ENCODE measurements at regions not wholly inside any gene's neighbourhood (a gene's known extent, or its start where the extent isn't known, plus 50 kb on each side); places are given as distances from the start of the nearest gene placed in this dataset.

DNA sequence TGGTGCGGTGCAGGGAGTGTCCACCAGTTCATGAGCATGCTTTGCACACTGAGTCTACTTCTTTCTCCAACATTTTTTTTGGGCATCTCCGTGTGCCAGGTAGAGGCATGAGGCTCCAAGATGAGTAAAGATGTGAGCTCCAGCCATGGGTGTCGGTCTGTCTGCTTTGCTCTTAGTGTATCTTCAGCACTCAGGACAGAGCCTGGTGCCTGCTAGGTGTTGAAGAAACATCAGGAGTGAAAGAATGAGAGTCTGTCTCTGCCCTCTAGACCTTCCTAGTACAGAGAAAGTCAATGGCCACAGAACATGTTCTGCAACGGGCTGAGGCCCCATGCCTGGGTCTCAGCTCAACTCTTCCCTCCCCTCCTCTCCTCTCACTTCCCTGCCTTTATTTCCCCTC is 486.5 kb downstream of the TBC1D22A start:
- POLR2A ChIA-PET (ENCODE audit: unreplicated experiment) = no interaction called here
- intact Hi-C loops (cut with micrococcal nuclease) = no loop called here

DNA sequence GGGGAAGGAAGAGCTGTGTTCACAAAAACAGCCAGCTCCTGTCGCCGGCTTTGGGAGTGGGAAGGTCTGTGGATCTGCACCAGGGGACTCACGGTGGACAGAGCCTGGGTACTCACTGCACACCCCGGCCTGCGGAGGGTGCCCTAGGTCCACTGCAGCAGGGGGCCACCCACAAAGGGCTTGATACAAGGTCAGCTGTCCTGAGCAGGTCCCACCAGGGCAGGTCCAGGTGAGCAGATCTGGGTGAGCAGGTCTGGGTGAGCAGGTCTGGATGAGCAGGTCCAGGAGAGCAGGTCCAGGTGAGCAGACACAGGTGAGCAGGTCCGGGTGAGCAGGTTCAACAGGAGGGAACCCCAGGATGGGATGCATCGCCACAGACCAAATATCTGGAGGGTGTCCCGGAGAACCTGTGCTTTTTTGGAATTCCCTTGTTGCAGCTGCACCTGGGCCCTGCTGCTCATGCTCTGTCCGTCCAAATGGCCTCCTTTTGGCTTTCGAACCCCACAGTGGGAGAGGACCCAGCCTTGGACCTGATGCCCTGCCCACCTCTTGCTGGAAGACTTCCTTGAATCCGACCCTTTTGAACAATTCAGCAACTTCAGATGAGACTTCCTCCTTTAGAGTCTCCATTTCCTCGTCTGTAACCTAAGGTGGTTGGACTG is 485.3 kb downstream of the TBC1D22A start:
- DNase-seq = no peak
- Histone ChIP-seq H3K79me2 (ENCODE audit: low read length) (no peaks in the 10 kb centered on the region), H3K9me3 (ENCODE audit: low read length) (no peaks in the 10 kb centered on the region), H3K4me3 (ENCODE audit: low read length) (no peak overlapping the region), H3K9ac (ENCODE audit: low read length) (no peak overlapping the region), H3K9me2 (replicated peaks; ENCODE audit: low read length) (no peaks in the 10 kb centered on the region), H3K27ac (ENCODE audit: low read length) (no peak overlapping the region), H3K4me2 (ENCODE audit: low read length) (no peak overlapping the region), H3K36me3 (ENCODE audit: low read depth, low read length) (no peaks in the 10 kb centered on the region), H2AFZ (ENCODE audit: low read length) (no peak overlapping the region), H4K20me1 (ENCODE audit: low read length) (no peaks in the 10 kb centered on the region), H3K27me3 (ENCODE audit: low read length) (no peaks in the 10 kb centered on the region), H3F3A (ENCODE audit: low read length, unreplicated experiment) (no peaks in the 10 kb centered on the region), H3K4me1 (ENCODE audit: insufficient read depth, low read length) (no peaks in the 10 kb centered on the region)
- CTCF ChIA-PET = interaction anchor here (0.6 kb wide), 1 partner anchor 61 kb away, joined by 5 read pairs; no protein-coding TSS in a partner anchor
- no peak for ATAC-seq
- TF ChIP-seq, protein P1, sequence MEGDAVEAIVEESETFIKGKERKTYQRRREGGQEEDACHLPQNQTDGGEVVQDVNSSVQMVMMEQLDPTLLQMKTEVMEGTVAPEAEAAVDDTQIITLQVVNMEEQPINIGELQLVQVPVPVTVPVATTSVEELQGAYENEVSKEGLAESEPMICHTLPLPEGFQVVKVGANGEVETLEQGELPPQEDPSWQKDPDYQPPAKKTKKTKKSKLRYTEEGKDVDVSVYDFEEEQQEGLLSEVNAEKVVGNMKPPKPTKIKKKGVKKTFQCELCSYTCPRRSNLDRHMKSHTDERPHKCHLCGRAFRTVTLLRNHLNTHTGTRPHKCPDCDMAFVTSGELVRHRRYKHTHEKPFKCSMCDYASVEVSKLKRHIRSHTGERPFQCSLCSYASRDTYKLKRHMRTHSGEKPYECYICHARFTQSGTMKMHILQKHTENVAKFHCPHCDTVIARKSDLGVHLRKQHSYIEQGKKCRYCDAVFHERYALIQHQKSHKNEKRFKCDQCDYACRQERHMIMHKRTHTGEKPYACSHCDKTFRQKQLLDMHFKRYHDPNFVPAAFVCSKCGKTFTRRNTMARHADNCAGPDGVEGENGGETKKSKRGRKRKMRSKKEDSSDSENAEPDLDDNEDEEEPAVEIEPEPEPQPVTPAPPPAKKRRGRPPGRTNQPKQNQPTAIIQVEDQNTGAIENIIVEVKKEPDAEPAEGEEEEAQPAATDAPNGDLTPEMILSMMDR (conservative IDR thresholded peaks at IDR 0.05; ENCODE audit: low read depth, low read length) = no peak
- TF ChIP-seq EZH2 (IDR thresholded peaks at IDR 0.05; ENCODE audit: low read length, unreplicated experiment) (no peak), EZH2phosphoT487 (IDR thresholded peaks at IDR 0.05; ENCODE audit: borderline replicate concordance, low read length) (no peak)
- BruUV-seq (replicated peaks) = no TSS peak
- POLR2A ChIA-PET (ENCODE audit: unreplicated experiment) = no interaction called here
- intact Hi-C loops (cut with micrococcal nuclease) = no loop called here

More for the DNA sequence above, 486.5 kb downstream of the TBC1D22A start:
- H3F3A ChIP-seq (ENCODE audit: low read length, unreplicated experiment) = no peaks in the 10 kb centered on the region
- ATAC-seq = no peak
- no peaks in the 10 kb centered on the region for H3K27me3 ChIP-seq (ENCODE audit: low read length)
- H3K9ac ChIP-seq (ENCODE audit: low read length) = no peak overlapping the region
- no peaks in the 10 kb centered on the region for H3K36me3 ChIP-seq (ENCODE audit: low read depth, low read length)
- H3K79me2 ChIP-seq (ENCODE audit: low read length) = no peaks in the 10 kb centered on the region
- BruUV-seq (replicated peaks) = no TSS peak
- TF ChIP-seq, protein P1 (conservative IDR thresholded peaks at IDR 0.05; ENCODE audit: low read depth, low read length) = no peak
- TF ChIP-seq EZH2phosphoT487 (IDR thresholded peaks at IDR 0.05; ENCODE audit: borderline replicate concordance, low read length) (no peak), EZH2 (IDR thresholded peaks at IDR 0.05; ENCODE audit: low read length, unreplicated experiment) (no peak)
- no peak for DNase-seq
- no peaks in the 10 kb centered on the region for H4K20me1 ChIP-seq (ENCODE audit: low read length)
- no peaks in the 10 kb centered on the region for H3K4me1 ChIP-seq (ENCODE audit: insufficient read depth, low read length)
- H3K4me2 ChIP-seq (ENCODE audit: low read length) = no peak overlapping the region
- no peak overlapping the region for H3K4me3 ChIP-seq (ENCODE audit: low read length)
- no peaks in the 10 kb centered on the region for H3K9me3 ChIP-seq (ENCODE audit: low read length)
- H3K9me2 ChIP-seq (replicated peaks; ENCODE audit: low read length) = no peaks in the 10 kb centered on the region
- no peak overlapping the region for H2AFZ ChIP-seq (ENCODE audit: low read length)
- H3K27ac ChIP-seq (ENCODE audit: low read length) = no peak overlapping the region
- CTCF ChIA-PET = no interaction called here

DNA sequence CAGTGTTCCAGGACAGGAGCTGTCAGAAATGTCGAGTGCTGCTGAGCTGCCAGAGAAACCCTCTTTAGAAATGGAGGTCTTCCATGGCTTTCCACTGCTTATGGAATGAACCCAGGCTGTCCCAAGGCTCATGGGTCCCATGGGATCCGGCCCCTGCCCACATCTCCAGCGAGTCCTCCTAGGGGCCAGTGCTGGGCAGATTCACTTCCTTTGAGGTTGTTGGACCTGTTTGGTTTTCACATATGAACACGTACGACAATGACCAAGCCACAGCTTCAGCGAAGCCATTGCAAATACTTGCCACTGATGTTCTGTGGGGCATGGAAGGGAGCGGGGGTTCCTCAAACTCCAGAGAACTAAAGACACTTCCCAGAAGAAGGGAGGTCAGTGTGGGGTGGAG is 483.3 kb downstream of the TBC1D22A start:
- H3K79me2 ChIP-seq (ENCODE audit: low read length) = no peaks in the 10 kb centered on the region
- BruUV-seq (replicated peaks) = no TSS peak
- POLR2A ChIA-PET (ENCODE audit: unreplicated experiment) = no interaction called here
- no peaks in the 10 kb centered on the region for H4K20me1 ChIP-seq (ENCODE audit: low read length)
- intact Hi-C loops (cut with micrococcal nuclease) = no loop called here
- H3K4me2 ChIP-seq (ENCODE audit: low read length) = no peak overlapping the region
- TF ChIP-seq, protein P1 (conservative IDR thresholded peaks at IDR 0.05; ENCODE audit: low read depth, low read length) = no peak
- TF ChIP-seq EZH2 (IDR thresholded peaks at IDR 0.05; ENCODE audit: low read length, unreplicated experiment) (no peak), EZH2phosphoT487 (IDR thresholded peaks at IDR 0.05; ENCODE audit: borderline replicate concordance, low read length) (no peak)
- H3K36me3 ChIP-seq (ENCODE audit: low read depth, low read length) = no peaks in the 10 kb centered on the region
- no peak for ATAC-seq
- H3K9ac ChIP-seq (ENCODE audit: low read length) = no peak overlapping the region
- H3K9me2 ChIP-seq (replicated peaks; ENCODE audit: low read length) = no peaks in the 10 kb centered on the region
- H3F3A ChIP-seq (ENCODE audit: low read length, unreplicated experiment) = no peaks in the 10 kb centered on the region
- no peak overlapping the region for H3K27ac ChIP-seq (ENCODE audit: low read length)
- no peak overlapping the region for H3K4me3 ChIP-seq (ENCODE audit: low read length)
- no peaks in the 10 kb centered on the region for H3K4me1 ChIP-seq (ENCODE audit: insufficient read depth, low read length)
- H2AFZ ChIP-seq (ENCODE audit: low read length) = no peak overlapping the region
- H3K27me3 ChIP-seq (ENCODE audit: low read length) = no peaks in the 10 kb centered on the region
- CTCF ChIA-PET = no interaction called here
- DNase-seq = no peak
- H3K9me3 ChIP-seq (ENCODE audit: low read length) = no peaks in the 10 kb centered on the region

All from PC-3 (cell line).